ENCODE measurements at regions not wholly inside any gene's neighbourhood (a gene's known extent, or its start where the extent isn't known, plus 50 kb on each side); places are given as distances from the start of the nearest gene placed in this dataset.
"Not testable (repeated sequence)": the region's sequence is repeated elsewhere in the genome, so short reads cannot be mapped to it uniquely, and the experiment has no call there.

- DNase-seq, result no peak
Observed at GRCh38 chr7:52689912-52690311, 345.5 kb upstream of the POM121L12 start.

DNA sequence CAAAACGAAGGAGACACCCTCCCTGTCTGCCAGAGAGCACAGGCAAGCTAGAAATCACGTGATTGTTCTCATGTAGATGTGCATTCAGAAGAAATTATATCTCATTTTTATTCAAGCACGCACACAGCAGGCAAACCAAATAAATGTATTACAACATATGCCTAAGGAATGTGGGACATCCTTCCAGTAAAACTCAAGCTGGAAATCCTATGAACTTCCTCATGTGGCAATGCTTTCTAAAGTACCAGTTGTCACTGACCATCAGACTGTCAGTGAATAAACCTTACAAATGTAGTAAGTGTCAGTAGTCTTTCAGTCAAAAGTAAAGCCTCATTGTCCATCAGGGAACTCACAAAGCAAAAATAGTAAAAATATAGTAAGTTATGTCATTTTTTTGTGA lies 350.1 kb upstream of the POM121L12 start:
- DNase-seq, result no peak

DNA sequence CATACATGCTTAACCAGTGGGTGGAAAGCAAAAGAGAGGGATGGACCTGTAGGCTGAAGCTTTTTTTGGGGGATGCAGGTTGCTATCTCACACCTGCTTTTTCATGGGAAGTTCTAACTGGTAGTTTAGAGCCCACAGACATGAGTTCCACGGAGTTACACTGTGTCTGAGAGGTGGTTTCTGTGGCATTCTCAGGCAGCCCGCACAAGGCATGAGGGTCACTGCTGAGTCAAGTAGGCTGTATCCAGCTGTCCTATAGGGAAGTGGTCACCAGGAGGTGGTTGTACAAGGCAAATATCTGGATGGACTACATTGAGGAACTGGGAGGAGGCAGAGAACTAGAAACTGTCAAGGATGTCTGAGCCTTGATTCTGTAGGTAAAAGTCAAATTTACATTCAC lies 351.0 kb upstream of the POM121L12 start:
- DNase-seq, result no peak

- DNase-seq, result no peak
Observed at GRCh38 chr7:52682993-52683392, 352.4 kb upstream of the POM121L12 start.

GRCh38 chr7:52670608-52671225 lies 364.7 kb upstream of the POM121L12 start:
- no peak for DNase-seq

DNA sequence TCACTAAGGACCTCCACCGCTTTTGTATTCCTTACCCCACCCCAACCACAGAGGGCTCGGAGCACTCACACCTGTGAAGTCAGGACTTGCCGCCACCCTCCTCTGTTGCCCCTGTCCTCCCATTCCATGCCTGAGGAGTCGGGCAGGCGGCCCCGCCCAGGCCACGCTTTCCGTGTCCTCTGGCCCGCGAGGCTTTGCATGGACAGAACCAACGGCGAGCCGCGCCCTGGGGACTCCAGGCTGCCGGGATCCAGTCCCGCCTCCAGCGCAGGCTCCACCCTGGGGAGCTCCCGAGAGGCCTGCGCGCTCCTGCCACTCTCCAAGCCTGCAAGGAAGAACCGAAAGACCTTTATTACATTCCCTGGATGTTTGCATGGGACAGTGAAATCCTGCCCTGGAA lies 366.4 kb upstream of the POM121L12 start:
- no peak for DNase-seq

DNA sequence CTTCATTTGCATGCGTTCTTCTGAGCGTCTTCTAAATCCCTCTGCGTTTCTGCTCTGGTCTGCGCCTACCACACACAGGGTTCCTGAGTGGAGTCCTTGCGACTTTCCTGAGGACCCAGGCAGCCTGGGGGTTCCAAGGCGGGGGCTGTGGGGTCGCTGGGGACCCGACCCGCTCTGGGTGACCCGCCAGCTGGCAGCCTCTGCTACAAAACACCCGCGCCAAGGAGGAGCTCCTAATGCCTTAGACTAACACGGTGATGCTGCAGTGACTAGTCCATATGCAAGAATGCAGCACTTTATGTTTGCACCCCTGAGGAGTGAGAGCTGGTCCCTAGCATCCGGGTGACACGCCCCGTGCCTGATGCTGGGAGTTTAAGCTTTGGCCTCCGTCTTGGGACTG lies 367.0 kb upstream of the POM121L12 start:
- DNase-seq, result no peak

DNA sequence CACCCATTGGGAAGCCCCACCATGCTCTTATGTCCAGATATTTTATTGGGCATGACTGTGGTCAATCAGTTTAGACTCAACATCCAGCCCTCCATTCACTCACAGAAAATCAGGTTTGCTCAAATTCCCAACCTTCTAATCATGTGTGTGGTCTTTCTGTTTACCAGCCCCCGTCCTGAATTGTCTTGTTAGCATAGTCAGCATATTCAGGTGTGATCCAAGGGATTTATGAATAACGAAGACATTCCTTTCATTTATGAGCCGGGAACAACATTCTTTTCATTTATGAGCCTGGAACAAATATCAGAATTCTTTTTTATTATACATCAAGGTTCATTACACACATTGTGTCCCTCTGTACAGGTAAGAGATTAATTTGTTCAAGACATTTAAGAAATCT lies 376.3 kb upstream of the POM121L12 start:
- DNase-seq, result no peak

GRCh38 chr7:52656098-52656497 lies 379.3 kb upstream of the POM121L12 start:
- DNase-seq, result no peak

DNA sequence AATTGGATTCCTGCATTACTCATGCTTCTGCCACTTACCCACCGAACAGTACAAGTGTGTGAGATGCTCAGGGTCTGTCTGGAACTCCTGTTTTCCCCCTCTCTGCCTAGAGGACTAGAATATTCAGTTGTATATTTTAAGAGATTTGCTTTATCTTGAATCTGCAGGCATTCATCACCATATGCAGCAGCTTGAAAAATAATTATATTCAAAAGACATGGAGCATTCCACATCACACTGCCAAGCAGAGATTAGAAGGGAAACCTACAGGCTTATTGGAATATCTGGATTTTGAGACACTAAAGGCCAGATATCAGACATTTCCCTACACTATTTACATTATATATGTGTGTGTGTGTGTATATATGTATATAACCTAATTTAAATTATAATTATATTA lies 382.8 kb upstream of the POM121L12 start:
- DNase-seq, result no peak

DNA sequence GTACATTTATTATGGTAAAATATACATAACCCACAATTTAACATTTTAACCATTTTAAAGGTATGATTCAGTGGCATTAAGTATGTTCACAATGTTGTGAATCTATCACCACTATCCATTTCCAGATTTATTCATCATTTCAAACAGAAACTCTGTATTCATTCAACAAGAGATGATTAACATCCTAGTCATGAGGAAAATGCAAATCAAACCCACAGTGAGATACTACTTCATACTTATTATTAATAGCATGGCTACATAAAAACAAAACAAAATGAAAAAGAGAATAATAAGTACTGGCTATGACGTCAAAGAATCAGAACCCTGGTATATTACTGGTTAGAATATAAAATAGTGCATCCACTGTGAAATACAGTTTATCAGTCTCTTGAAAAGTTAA lies 386.6 kb upstream of the POM121L12 start:
- DNase-seq, result no peak

- DNase-seq, result no peak
Observed at GRCh38 chr7:52647046-52647445, 388.4 kb upstream of the POM121L12 start.

DNA sequence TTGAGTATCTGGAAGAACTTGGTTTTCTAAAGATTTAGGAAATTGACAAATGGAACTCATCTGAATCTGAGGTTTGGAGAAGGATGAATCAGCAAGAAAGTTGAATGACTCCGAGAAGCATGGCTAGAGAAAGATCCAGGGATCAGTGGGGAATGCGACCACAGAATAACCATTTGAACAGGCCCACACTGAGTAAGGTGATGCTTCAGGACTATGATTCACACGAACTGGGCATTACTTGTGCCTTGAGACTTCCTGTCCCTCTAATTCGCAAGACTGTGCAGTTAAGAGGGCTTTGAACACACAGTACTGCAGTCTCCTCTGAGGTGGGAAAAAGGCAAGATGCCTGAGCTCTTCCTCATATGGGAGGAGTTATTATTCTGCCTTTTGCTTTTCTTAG lies 395.5 kb upstream of the POM121L12 start:
- DNase-seq, result no peak

DNA sequence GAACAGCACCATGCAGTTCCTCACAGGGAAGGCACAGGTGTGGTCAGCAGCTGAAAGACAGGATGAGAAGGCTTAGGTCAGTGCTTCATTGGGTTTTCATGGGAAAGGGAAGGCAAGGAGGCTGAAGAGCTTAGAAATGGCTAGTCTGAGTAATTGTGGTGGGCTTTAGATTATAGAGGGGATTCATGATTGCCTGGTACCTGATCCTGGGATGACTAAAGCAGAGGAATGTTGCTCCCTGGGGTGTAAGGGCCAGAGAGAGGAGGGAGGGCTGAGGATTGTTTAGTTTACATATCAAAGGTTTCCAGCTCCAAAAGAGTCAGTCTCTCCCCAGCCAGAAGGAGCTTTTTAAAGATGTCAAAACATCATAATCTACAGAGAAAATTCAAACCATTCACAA lies 396.3 kb upstream of the POM121L12 start:
- DNase-seq, result no peak

- no peak for DNase-seq
Observed at GRCh38 chr7:52635021-52635420, 400.4 kb upstream of the POM121L12 start.

DNA sequence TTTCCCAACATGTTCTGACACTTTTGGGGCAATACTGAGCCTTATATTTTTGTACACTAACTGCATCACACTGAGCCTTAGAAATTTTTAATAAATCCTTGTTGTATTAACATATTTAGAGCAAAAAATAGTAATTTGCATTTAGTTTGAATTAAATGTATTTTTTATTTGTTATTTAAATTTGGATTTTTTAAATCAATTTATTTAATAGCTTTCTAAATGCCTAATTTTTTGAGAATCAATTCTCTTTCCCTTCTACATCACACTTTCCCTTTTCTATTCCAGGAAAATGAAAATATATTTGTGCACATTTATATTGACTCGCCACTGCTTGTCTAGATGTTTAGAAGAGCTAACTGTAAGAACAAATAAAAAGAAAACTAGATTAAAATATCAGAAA lies 414.6 kb upstream of the POM121L12 start:
- no peak for DNase-seq

DNA sequence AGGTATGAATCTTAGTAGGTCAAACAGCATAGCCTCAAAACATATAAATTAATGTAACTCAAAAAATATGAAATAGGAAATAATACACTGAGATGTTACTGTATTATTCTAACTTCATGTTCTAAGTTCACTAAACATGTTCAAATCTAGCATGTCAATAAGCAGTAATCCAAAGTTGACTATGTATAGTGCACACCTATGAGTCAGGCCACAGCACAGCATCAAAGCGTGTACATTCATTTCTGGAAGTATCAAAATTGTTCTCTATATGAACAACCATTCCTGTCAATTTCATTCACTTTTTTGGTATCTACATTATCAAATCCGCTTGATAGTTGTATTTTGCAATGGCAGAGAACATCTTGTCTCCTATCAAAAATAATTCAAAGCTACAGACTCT lies 418.9 kb upstream of the POM121L12 start:
- DNase-seq, result no peak

DNA sequence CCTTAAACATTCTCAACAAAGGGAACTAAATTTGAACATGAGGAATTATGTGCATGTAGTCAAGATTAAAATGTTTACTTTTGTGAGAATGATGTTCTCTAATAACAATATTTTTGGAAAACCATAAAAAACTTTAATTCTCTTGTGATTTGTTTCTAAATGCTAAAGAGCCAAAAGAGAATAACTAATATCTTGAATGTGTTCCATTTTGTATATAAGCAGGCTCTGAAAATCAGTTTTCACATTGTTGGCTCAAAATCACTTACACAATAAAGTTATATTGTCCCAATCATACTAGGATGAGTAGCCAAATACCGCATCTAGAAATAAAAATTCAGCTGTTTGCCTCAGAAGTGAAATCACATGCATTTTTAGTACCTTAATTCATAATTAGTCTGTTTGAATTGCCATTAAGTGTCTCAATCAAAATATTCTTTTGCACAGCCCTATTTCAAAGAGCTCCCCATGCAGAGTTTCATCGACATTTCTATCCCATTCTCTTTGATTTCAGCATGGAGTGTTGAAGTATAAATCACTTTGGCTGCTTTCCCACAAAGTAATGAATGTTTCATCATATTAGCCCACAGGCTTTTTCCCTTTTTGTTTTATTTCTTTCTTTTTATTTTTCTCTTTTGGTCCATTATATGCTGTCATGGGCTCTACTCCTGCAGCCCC lies 420.3 kb upstream of the POM121L12 start:
- DNase-seq, result no peak

DNA sequence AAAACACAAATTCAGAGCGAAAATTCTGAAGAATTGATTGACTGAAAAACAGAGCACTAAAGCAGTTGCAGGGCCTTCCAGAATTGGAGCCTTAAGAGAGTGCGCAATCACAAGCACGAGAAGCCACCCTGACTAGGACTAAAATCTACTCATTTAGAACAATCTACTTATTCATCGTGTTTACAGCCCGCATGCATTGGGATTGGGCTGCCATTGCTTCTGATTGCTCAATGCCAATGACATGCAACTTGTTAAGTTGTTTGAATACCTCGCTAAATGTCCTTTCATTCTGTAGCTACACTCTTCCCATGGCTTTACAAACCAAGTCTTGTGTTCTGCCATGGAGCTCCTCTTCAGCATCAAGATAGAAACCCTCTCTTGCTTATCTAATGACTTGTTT lies 425.9 kb upstream of the POM121L12 start:
- no peak for DNase-seq

DNA sequence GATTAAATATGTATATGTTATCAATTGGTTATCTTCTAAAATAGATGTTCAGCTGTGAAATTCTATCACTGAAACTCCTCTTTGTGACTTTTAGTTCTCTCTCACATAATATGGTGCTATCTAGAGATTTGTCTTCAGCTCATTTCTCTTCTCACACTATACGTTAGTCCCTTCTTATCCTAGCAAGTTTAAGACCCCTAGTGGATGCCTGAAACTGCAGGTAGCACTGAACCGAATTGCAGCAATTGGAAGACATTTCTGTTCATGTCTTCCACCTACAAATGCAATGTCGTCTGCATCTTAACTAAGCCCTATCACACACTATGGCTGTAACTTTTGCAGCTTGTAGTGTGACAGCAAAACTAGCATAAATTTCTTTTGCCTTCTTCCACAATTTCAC lies 442.7 kb upstream of the POM121L12 start:
- no peak for DNase-seq

GRCh38 chr7:52586704-52587103 lies 448.7 kb upstream of the POM121L12 start:
- no peak for DNase-seq

GRCh38 chr7:52584041-52584440 lies 451.4 kb upstream of the POM121L12 start:
- no peak for DNase-seq

DNA sequence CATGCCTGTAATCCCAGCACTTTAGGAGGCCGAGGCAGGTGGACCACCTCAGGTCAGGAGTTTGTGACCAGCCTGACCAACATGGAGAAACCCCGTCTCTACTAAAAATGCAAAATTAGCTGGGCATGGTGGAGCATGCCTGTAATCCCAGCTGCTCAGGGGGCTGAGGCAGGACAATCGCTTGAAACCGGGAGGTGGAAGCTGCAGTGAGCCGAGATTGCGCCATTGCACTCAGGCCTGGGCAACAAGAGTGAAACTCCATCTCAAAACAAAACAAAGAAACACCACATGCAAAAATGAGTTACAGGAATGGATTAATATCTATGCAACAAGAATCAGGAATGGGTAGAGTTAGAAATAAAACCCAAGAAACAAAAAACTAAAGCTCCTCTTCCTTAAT lies 462.3 kb upstream of the POM121L12 start:
- not testable (repeated sequence) for DNase-seq

DNA sequence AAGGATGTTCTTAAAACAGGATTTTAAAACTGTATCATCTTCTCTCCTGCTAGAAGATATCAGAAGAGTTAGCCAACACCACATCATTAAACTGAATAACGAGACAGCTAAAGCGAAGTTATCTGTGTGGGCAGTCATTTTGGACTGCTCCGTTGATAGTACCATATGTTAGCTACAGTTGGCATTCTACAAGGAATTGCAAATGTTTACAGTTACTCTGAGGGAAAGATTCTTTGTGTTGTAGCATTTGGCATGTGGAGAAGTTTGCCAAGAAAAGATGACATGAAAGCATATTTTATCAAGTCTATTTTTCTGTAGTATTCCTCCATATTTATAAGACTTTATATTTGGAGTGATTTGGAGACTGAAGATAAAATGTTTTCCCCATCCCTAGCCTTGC lies 464.4 kb upstream of the POM121L12 start:
- no peak for DNase-seq

DNA sequence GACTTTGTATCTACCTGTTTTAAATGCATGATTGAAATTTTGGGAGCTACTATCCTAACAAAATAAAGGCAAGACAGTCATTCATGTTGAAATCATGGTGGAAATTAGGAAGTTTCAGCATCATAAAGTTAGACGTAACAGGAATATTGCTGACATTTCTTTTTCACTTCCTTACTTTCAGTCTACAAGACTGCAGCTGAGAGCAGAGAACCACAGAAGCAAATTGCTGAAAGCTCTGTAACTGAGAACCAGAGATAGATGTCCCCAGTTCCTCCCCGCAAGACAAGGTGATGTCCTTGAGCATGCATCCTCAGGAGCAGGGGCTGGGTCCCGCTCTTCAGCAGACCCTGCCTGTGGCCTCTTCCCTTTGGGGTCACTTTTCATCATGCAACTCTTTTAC lies 466.3 kb upstream of the POM121L12 start:
- no peak for DNase-seq

All from bone marrow (tissue), 2 donors.